GM18520 (cell line): ENCODE measurements at regions not wholly inside any gene's neighbourhood (a gene's known extent, or its start where the extent isn't known, plus 50 kb on each side); places are given as distances from the start of the nearest gene placed in this dataset.
"Not testable (repeated sequence)": the region's sequence is repeated elsewhere in the genome, so short reads cannot be mapped to it uniquely, and the experiment has no call there.

ENCODE experiments used
- ATAC-seq: cut with Tn5 transposase; IDR thresholded peaks from one replicate; pipeline ENCODE4 v1.9.1; 2021; ENCODE audit not compliant: unreplicated experiment

DNA sequence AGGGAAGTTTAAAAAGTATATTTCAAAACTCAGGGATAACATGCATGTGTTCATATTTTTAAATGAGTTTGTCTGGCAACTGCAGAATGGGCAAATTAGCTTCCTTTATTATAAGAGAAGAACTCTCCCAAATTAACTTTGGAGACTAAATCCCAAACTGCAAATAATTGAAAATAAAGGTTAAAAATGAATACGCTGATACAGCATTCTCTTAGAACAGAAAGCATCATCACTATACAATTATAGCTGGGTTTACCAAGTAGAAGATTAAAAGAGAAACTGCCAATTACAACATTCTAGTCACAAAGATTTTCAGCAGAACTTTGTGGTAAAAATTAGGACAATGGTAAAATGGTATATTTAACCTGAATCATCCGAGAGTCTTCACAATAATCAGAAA is 73.3 kb downstream of the OLFM4 start:
- ATAC-seq = no peak

DNA sequence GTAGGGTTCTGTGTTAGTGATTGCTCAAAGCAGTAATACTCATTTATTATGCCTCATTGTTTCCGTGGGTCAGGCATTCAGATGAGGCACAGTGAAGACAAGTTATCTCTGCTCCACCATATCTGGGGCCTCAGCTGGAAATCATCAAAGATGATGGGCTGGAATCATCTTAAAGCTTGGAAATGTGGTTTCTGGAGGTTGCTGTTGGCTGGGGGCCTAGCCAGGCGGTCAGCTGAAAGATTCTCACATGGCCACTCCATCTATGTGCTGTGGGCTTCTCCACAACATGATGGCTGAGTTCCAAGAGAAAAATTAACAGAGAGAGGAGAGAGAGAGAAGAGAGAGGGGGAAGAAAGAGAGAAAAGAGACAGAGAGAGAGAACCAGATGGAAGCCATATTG is 75.5 kb downstream of the OLFM4 start:
- no peak for ATAC-seq

DNA sequence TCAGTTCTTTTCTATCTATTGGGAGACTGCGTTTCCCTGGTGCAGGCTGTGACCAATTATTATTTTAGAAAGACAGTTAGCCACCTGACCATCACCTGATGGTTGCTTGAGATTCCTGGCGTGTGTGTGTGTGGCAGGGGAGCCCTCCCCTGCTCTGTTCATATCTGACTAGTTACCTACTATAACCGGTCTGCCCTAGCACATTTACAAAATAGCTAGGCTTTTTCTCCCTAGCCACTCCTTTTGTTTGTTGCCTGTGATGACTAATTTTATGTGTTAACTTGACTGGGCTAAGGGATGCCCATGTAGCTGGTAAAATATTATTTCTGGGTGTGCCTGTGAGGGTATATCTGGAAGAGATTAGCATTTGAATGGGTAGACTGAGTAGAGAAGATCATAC is 76.9 kb downstream of the OLFM4 start:
- ATAC-seq = no peak

DNA sequence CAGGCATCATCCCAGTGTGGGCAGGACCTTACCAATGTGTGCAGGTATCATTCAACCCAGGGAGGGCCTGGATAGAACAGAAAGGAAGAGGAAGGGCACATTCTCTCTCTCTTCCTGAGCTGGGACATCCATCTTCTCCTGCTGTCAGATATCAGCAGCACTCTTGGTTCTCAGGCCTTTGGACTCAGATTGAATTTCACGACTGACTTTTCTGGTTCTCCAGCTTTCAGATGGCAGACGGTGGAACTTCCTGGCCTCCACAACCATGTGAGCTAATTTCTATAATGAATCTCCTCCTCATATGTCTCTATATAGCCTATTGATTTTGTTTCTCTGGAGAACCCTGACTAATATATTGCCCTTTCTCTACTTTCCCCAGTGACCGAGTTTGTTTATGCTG is 77.3 kb downstream of the OLFM4 start:
- no peak for ATAC-seq

DNA sequence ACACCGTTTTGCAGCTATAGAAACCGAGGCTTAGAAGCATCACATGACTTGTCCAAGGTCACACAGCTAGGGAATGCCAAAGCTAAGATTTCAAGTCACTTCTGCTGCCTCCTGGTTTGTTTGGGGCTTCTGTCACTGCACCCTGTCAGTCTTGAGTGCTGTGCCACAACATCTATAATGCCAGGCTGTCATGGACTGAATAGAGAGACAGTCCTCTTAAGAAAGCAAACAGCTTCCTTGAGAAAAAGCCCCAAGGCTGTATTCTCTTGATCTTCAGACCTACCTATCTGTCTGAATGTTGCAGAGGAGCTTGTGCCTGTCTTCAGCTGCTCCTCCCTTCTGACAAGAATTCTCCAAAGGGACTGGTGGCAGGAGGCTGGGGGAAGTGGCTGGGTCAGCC is 81.6 kb downstream of the OLFM4 start:
- ATAC-seq = no peak

DNA sequence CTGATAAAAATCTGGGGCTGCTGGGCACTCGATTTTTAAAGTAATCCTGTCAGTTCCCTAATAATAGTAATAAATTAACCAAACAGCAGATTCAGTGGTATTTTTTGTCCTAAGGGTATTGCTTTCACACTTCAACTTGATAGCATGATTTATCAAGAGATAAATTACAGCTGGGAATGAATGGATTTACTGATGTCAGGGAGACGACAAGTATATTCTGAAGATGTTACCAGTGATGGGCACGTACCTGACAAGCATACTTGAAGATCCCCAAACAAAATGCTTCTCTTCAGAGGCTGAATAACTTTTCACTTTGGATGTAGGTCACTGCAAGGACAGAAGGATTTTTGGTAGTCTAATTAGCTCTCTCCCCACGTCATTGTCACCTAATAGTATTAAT is 82.0 kb downstream of the OLFM4 start:
- no peak for ATAC-seq

DNA sequence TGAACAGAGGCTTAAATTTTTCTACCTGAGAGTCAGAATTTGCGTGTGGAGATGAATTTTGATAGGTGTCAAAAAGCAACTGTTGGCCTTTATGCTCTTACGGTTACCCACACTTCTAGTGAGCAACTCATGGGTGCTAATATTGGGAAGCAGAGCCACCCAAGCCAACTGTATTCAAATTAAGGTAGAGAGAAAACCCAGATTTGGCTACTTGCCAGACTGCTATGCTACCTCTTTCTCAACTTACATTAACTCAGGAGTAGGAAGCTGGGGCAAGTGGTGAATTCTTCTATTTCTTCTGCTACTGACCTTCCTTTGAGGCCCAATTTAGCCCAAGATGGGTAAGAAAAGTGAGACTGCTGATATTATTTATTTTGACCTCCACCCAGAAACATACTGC is 83.9 kb downstream of the OLFM4 start:
- ATAC-seq = no peak

DNA sequence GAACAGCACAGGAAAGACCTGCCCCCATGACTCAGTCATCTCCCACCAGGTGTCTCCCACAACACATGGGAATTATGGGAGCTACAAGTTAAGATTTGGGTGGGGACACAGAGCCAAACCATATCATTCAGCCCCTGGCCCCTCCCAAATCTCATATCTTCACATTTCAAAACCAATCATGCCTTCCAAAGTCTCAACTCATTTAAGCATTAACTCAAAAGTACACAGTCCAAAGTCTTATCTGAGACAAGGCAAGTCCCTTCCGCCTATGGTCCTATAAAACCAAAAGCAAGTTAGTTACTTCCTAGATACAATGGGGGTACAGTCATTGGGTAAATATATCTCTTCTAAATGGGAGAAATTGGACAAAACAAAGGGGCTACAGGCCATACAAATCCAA is 88.4 kb downstream of the OLFM4 start:
- ATAC-seq = not testable (repeated sequence)

DNA sequence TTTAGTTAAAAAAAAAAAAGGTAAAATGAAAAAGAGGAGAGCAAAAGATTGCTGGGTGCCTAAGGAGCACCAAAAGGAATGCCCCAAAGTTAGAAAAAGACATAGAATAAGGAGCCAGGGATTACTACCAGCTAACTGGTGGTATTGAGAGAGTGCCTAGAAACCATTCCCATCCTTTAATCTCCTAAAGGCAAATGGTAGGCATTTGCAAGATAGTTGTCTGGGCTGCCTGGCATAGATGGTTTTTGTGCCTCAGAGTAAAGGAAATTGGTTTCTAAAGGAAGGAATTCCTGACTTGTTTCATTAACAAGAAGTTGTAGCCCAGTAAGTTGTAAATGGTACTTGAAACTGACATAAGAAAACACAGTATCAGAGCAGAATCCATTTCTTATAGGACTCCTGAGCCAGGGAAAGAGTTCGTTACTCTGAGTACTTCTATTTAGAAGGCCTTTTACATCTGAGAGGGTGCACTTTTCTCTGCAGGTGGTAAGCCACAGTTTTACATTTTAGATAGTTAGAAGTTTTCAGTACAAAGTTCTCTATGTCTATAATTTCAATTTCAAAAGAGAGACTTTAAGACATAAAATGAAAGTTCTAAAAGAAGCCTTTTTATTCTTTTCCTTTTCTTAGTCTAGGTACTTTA is 92.6 kb downstream of the OLFM4 start:
- ATAC-seq = no peak

DNA sequence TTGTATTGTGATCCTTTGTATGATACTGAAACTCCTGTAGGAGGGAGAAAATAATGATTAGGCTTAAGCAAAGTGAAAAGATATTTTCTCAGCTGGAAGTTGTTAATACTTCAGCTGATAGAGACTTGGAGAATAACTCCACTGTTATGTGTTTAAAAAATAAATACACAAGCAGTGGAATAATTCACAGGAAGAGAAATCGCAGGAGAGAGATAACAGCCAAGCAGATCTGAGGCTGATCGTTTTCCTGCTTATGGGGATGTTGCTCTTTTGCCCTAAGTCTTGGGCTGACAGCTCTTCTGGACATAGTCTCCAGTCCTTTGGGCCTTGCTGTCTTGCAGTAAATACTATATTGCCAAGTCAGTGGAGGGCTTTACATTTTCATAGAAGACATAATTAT is 93.3 kb downstream of the OLFM4 start:
- ATAC-seq = no peak

DNA sequence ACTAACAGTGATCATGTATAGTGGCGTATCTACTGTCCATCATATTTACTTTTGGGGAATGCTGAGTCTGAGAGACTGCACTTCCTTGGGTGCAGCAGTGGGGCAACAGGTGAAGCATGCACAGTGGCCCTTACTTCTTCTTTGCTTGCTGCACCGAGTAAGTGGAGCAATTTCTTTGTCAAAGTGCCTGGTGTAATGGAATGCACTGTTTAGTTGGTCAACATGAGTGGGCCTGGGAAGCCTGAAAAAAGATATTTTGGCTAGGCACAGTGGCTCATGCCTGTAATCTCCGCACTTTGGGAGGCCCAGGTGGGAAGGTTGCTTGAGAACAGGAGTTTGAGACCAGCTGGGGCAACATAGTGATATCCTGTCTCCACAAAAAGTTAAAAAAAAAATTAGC is 94.9 kb downstream of the OLFM4 start:
- no peak for ATAC-seq

DNA sequence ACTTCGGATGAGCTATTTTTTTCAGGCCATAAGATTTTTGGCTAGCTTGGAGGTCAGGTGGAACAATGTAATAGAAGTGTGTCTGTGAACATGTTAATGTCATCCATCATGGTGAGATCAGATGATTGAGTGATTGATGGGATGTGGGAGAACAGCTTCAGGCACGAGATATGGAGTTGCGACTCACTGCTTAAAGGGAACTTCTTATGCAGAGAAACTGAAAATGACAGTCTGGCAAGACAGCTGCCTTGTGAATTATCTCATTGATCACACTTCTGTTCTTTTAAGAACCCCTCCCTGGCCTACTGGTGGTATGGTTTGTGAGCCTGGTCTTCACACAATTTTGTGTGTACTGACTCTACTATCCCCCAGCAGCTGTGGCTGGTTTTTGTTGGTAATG is 96.0 kb downstream of the OLFM4 start:
- no peak for ATAC-seq

DNA sequence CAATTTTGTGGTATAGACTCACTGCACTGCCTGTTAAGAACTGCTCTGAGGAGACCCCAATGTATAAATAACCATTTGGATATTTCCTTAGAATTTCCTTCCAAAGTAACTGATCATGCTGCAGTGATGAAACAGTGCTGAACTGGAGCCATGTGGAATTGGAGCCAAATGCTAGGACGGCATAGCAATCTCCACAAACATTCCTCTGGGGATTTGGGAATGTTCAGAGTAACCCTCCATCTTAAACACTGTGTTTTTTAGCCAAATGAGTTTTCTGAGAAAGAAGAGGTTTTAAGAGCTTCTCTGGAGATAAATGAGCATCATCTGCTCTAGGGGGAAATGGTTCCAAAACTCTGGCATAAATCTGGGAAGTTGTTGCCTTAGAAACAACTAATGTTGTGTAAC is 98.2 kb downstream of the OLFM4 start:
- ATAC-seq = no peak

DNA sequence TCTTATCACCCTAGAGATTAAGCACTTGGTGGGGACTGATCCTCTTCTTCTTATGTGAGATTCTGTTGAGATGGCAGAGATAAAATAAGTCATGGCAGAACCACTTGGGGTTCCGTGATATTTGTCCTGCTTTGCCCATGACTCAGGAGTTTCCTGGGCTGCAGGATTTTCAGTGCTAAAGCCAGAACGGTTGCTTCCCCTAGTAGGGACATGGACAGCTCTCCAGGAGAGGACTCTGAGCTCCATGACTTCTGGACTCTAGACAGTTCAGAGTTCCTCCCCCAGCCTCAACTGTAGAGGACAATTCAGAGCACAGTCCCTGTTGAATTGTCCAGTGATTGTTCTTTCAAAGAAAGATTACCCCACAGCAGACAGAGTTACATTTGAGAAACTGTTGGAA is 98.8 kb downstream of the OLFM4 start:
- ATAC-seq = no peak

DNA sequence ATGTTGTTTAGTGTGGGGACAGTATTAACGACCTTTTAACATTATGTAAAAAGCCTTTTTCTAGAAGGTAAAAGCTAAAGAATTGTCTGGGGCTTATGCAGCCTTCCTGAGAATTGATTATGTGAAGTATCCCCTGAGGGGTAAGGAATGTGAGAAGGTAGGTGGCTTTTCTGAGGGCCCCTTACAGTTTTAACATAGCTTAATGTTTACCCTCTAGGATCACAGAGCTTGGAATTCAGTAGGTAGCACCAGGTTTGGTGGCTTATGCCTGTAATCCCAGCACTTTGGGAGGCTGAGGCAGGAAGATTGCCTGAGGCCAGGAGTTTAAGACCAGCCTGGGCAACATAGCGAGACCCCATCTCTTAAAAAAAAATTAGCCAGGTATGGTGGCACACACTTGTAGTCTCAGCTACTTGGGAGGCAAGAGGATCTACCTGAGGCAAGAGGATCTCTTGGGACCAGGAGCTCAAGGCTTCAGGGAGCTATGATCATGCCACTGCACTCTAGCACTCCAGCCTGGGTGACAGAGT is 101.3 kb downstream of the OLFM4 start:
- no peak for ATAC-seq

DNA sequence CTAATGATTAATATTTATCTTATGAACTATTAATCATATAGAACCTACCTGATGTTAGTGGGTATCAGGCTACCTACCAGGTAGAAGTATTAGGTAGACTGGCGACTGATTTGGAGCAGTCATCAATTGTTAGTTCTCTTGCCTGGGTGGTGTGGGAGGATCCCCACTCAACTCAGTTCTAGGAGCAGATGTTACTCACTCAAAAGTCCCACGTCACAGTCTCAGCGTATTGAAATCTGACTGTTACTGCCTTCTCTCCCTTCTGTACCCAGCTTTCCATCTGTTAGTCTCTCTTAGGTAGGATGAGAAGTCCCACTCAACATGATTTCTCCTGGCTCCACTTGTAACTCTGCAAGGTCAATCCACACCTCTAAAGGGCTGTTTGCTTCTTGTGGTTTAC is 102.7 kb downstream of the OLFM4 start:
- no peak for ATAC-seq

DNA sequence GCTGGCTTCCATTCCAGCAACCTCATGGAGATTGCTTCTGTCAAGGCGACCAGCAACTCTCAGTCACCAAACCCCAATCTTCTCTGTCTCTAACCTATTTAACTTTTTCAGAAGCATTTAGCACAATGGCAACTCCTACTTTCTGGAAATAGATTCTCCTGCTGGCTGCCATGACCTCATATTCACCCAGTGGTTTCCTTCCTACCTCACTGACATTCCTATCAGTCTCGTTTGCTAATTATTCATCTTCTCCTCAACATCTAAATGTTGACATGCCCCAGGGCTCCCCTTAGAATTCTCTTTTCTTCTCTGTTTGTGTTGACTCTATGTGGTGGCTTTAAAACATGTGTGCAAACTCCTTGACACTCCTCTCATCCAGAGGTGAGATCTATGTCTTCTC is 106.7 kb downstream of the OLFM4 start:
- ATAC-seq = no peak

DNA sequence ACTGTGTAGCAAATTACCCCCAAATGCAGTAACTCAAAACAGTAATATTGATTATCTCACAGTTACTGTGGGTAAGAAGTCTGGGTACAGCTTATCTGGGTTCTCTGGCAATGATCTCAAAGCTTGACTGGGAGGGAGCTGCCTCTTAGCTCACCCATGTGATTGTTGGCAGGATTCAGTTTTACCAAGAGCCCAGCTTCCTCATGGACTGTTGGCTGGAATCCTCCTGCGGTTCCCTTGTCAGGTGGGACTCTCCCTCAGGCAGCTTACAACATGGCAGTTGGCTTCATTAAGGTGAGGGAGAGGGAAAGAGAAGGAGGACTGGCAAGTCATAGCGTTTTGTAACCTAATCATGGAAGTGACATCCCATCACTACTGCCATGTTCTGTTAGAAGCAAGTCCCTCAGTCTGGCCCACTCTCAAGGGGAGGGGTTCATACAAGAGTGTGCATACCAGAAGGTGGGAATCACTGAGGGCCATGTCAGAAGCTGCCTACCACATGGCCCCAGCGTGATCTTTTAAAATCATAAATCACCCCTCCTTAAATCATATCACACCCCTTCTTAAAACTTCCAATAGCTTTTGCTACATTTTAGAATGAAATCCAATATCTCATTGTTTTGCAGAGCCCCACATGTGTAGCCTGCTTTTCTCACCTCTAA is 108.1 kb downstream of the OLFM4 start:
- no peak for ATAC-seq

DNA sequence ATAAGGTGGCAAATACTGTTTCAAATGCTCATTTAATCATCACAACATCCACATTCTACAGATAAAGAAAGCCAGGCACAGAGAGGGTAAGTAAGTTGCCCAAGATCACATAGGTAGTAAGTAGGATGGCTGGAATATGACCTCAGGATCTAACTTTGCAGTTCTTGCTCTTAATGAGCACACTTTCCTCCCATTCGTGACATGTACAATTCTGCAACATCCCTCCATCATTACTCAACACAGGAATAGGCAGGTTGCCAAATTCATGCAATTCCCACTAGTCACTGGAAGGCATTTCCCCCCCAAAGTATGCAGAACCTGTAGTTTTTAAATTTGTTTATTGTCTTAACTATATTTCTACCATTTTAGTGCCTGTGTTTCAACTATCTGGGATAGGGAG is 109.2 kb downstream of the OLFM4 start:
- no peak for ATAC-seq

DNA sequence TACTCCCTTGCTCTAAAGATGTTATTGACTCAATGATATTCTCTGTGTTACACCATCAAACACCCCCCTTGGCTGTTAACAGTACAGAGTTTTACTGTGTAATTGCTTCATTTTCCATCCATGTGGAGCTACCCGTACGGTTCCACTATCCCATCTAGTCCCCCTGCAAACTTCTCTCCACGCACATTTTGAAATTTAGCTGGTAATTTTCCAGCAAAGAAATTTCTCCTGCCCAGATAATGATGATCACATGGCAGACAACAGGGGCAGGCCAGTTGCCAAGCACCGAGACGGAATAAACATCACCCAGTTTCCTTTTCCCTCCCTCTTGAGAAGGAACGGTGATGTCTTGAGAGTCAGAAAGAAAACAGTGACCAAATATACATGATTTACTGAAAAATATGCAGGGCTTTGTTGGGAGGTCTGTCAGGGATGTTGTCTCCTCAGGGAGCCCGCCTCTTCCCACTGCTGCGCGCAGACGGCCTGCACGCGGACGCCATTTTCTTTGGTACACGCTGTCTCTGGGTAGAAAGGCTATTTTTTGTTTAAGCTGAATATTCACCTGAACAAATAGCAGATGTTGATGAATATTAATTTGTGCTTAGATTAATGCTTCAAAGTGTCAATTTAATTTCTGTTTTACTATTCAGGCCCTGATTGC is 109.9 kb downstream of the OLFM4 start:
- no peak for ATAC-seq

DNA sequence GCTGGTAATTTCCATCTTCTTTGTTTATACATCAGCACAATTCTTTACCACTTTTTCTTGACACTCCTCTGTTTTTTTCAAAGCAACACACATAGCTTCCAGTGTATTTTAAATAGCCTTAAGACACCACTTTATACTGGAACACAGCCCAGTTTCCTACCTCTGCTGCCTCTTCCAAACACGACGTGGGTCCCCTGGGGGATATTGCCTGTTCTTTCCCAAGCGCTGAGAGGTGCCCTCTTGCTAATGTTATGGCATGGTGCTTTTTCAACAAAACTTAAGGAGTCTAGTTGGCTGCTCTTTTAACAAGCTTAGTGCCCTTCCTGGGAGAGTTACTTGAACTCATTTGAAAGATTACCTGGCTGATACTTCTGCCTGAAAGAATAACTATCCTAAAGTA is 112.7 kb downstream of the OLFM4 start:
- ATAC-seq = no peak

DNA sequence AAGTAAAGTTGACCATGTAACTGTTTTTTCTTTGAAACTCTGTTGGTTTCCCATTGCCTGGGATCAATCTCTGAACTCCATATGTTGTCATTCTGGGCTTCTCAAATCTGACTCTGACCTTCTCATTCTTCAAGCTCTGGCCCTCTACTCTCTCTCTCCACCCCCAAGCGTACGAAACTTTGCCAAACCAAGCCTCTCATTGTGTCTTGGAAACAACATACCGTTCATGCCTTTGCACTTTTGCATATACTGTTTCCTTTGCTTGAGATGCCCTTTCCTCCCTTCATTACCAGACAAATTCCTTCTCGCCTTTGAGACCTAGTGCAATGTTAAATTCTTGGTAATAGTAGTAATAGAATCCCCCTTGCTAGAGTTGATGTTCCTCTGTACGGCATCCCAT is 113.7 kb downstream of the OLFM4 start:
- no peak for ATAC-seq
